ENCODE measurements at regions not wholly inside any gene's neighbourhood (a gene's known extent, or its start where the extent isn't known, plus 50 kb on each side); places are given as distances from the start of the nearest gene placed in this dataset.
A peak's percentile ranks its signal among the peaks of the same experiment; 100 is the strongest.

DNA sequence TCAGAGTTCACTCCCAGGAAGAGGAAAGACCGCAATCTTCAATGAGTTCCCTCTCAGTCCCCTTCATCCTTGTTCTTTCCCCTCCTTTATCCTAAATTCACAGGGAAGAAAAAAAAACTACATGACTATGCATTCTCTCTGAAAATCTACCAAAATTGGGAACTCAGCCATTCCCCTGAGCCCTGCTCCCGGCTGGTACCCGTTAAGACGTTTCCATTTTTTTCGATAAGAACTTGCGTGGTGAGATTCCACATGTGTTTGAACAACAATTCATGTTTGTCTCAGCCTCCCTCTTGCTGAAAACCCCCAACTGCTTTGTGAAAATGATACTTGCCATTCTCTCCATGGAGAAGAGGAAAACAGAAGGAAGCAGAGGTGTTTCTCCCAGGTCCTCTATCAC lies 318.7 kb upstream of the ID2 start:
- H3K4me3 Mint-ChIP-seq, result no peak overlapping the region

DNA sequence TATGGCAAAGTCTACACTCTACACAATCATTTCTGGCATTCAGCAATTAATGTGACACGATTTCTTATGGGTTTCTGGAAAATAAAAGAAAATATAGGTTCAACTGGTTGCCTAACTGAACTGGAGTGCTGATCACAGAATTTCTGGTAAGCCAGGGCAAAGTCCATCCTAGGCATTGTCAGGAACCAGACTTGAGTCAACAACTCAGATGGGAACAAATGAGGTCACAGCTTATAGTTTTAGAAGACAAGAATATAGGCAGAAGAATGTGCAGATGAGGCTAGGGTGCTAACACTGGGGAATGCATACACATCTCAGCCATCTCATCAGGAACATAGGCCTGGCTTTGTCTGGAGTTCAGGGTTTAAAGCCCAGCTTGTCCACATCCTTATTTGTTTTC lies 317.2 kb upstream of the ID2 start:
- no peak overlapping the region for H3K4me2 ChIP-seq
- H3K27ac ChIP-seq, result no peak overlapping the region
- H3K36me3 Mint-ChIP-seq, result no peaks in the 10 kb centered on the region
- H3K36me3 ChIP-seq, result no peaks in the 10 kb centered on the region
- H3K79me2 ChIP-seq (ENCODE audit: low read depth), result no peaks in the 10 kb centered on the region
- no peak overlapping the region for H3K9ac ChIP-seq
- no peaks in the 10 kb centered on the region for H3K9me3 Mint-ChIP-seq
- no peaks in the 10 kb centered on the region for H4K20me1 ChIP-seq (ENCODE audit: low read depth)
- no peaks in the 10 kb centered on the region for H3F3A ChIP-seq (ENCODE audit: low read depth)
- H2AFZ ChIP-seq (replicated peaks), result no peak overlapping the region
- H3K4me1 Mint-ChIP-seq, result peaks cover 15% of the 10 kb centered on the region
- H3K27me3 ChIP-seq, result no peaks in the 10 kb centered on the region
- H3K9me3 ChIP-seq (ENCODE audit: low read depth), result no peaks in the 10 kb centered on the region
- H3K27ac Mint-ChIP-seq, result no peak overlapping the region
- H3K27me3 Mint-ChIP-seq (ENCODE audit: insufficient read depth, low read depth), result peaks cover 3% of the 10 kb centered on the region
- no peak for TF ChIP-seq EZH2 (IDR thresholded peaks at IDR 0.05)
- TF ChIP-seq EZH2phosphoT487 (IDR thresholded peaks at IDR 0.05), result no peak
- TF ChIP-seq, protein P1, sequence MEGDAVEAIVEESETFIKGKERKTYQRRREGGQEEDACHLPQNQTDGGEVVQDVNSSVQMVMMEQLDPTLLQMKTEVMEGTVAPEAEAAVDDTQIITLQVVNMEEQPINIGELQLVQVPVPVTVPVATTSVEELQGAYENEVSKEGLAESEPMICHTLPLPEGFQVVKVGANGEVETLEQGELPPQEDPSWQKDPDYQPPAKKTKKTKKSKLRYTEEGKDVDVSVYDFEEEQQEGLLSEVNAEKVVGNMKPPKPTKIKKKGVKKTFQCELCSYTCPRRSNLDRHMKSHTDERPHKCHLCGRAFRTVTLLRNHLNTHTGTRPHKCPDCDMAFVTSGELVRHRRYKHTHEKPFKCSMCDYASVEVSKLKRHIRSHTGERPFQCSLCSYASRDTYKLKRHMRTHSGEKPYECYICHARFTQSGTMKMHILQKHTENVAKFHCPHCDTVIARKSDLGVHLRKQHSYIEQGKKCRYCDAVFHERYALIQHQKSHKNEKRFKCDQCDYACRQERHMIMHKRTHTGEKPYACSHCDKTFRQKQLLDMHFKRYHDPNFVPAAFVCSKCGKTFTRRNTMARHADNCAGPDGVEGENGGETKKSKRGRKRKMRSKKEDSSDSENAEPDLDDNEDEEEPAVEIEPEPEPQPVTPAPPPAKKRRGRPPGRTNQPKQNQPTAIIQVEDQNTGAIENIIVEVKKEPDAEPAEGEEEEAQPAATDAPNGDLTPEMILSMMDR (IDR thresholded peaks at IDR 0.05), result no peak
- no peak overlapping the region for H3K4me3 Mint-ChIP-seq
- no peak for DNase-seq (ENCODE audit: low spot score)
- H3K4me3 ChIP-seq, result no peak overlapping the region
- peaks cover 9% of the 10 kb centered on the region for H3K4me1 ChIP-seq

More for the DNA sequence above, 318.7 kb upstream of the ID2 start:
- Histone ChIP-seq H3K9ac (no peak overlapping the region), H4K20me1 (ENCODE audit: low read depth) (no peaks in the 10 kb centered on the region), H3K27me3 (no peaks in the 10 kb centered on the region), H3K4me1 (peaks cover 9% of the 10 kb centered on the region), H3K4me2 (no peak overlapping the region), H3K79me2 (ENCODE audit: low read depth) (no peaks in the 10 kb centered on the region), H3F3A (ENCODE audit: low read depth) (no peaks in the 10 kb centered on the region), H3K27ac (no peak overlapping the region), H3K36me3 (no peaks in the 10 kb centered on the region), H3K4me3 (no peak overlapping the region), H3K9me3 (ENCODE audit: low read depth) (no peaks in the 10 kb centered on the region), H2AFZ (replicated peaks) (peak overlapping the region; percentile 5)
- no peak overlapping the region for H3K27ac Mint-ChIP-seq
- H3K36me3 Mint-ChIP-seq, result no peaks in the 10 kb centered on the region
- no peak for TF ChIP-seq EZH2 (IDR thresholded peaks at IDR 0.05)
- TF ChIP-seq, protein P1 (IDR thresholded peaks at IDR 0.05), result no peak
- no peak for TF ChIP-seq EZH2phosphoT487 (IDR thresholded peaks at IDR 0.05)
- peaks cover 3% of the 10 kb centered on the region for H3K27me3 Mint-ChIP-seq (ENCODE audit: insufficient read depth, low read depth)
- no peak for DNase-seq (ENCODE audit: low spot score)
- no peaks in the 10 kb centered on the region for H3K9me3 Mint-ChIP-seq
- H3K4me1 Mint-ChIP-seq, result peaks cover 17% of the 10 kb centered on the region

DNA sequence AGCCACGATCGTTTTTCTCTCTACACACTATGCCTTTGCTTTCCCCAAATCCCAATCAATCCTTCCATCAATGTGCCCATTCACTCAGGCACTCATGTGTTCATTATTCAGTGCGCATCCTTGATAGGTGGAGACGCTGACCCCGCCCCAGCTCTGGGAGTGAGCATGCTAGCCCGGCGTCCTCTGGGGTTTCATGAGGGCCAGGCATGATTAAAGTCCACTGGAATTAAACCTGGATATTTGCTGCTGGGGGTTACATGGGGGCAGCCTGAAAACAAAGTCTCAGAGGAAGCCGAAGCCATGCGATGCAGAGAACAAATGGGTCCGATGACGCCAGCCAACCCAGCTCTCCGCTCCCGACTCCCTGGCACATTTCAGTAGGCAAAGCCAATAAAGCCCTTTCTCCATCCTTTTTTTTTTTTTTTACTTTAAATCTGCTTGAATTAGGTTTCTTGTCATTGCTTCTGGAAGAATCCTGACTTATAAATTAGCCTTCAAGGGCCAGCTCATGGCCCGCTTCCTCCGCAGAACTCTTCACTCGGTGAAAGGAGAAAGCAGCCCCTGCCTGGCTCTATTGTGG lies 316.4 kb upstream of the ID2 start:
- Histone ChIP-seq H3F3A (ENCODE audit: low read depth) (no peaks in the 10 kb centered on the region), H3K9ac (no peak overlapping the region), H3K27ac (no peak overlapping the region), H3K27me3 (no peaks in the 10 kb centered on the region), H3K4me3 (no peak overlapping the region), H3K4me1 (peaks cover 9% of the 10 kb centered on the region), H3K9me3 (ENCODE audit: low read depth) (no peaks in the 10 kb centered on the region), H3K36me3 (no peaks in the 10 kb centered on the region), H3K4me2 (no peak overlapping the region), H2AFZ (replicated peaks) (no peak overlapping the region), H4K20me1 (ENCODE audit: low read depth) (no peaks in the 10 kb centered on the region), H3K79me2 (ENCODE audit: low read depth) (no peaks in the 10 kb centered on the region)
- Mint-ChIP-seq H3K4me3 (no peak overlapping the region), H3K9me3 (no peaks in the 10 kb centered on the region), H3K36me3 (no peaks in the 10 kb centered on the region), H3K4me1 (peaks cover 13% of the 10 kb centered on the region), H3K27me3 (ENCODE audit: insufficient read depth, low read depth) (peaks cover 3% of the 10 kb centered on the region), H3K27ac (no peak overlapping the region)
- TF ChIP-seq EZH2phosphoT487 (IDR thresholded peaks at IDR 0.05), result no peak
- no peak for TF ChIP-seq EZH2 (IDR thresholded peaks at IDR 0.05)
- TF ChIP-seq, protein P1 (IDR thresholded peaks at IDR 0.05), result no peak
- no peak for DNase-seq (ENCODE audit: low spot score)
